A673 (cell line): ENCODE measurements at regions not wholly inside any gene's neighbourhood (a gene's known extent, or its start where the extent isn't known, plus 50 kb on each side); places are given as distances from the start of the nearest gene placed in this dataset.

Experiments
- BruUV-seq: library from RNA; stranded (reverse); fragments of 400-500 nt; replicated peaks from 2 replicates; lab custom pipeline; 2021; lab: Mats Ljungman, UMichigan
- CTCF ChIA-PET: fragments of 300-600 bp; sonication (Branson Sonifier 250); formaldehyde crosslinking; loops from one replicate; lab custom pipeline; 2022; ENCODE audit warnings: antibody characterized with exemption; lab: Charles Lee
- POLR2A ChIA-PET: fragments of 300-600 bp; sonication (Branson Sonifier 250); formaldehyde crosslinking; loops from one replicate; lab custom pipeline; 2022; ENCODE audit warnings: antibody characterized with exemption; ENCODE audit not compliant: low non-redundant PET; lab: Charles Lee
- DNase-seq: peaks from one replicate; pipeline ENCODE4 v3.0.0-alpha.2; 2015; ENCODE audit warnings: low spot score
- H3K27ac ChIP-seq: fragments of 200-600 bp; sonication (generic); 2 replicates; pipeline ENCODE4 v1.5.1; 2016; ENCODE audit warnings: mixed run types, low read depth, mild to moderate bottlenecking, mixed read lengths, antibody characterized with exemption, low read length; ENCODE audit not compliant: poor library complexity, severe bottlenecking
- H3K27me3 ChIP-seq: fragments of 200-600 bp; sonication (generic); replicated peaks from 2 replicates; pipeline ENCODE4 v1.6.1; 2017; ENCODE audit warnings: mixed run types, low read depth, mild to moderate bottlenecking, mixed read lengths, antibody characterized with exemption, low read length; ENCODE audit not compliant: insufficient read depth, poor library complexity
- H3K36me3 ChIP-seq: fragments of 200-600 bp; sonication (generic); 2 replicates; pipeline ENCODE4 v1.6.1; 2016; ENCODE audit warnings: mixed run types, mild to moderate bottlenecking, mixed read lengths, antibody characterized with exemption, low read length; ENCODE audit not compliant: insufficient read depth, poor library complexity, severe bottlenecking
- H3K4me1 ChIP-seq: fragments of 200-600 bp; sonication (generic); 2 replicates; pipeline ENCODE4 v1.6.1; 2017; ENCODE audit warnings: mixed run types, mild to moderate bottlenecking, mixed read lengths, antibody characterized with exemption, low read length; ENCODE audit not compliant: insufficient read depth, poor library complexity, severe bottlenecking
- H3K4me3 ChIP-seq: fragments of 200-600 bp; sonication (generic); 2 replicates; pipeline ENCODE4 v1.5.1; 2016; ENCODE audit warnings: low read depth, mixed run types, mild to moderate bottlenecking, mixed read lengths, low read length; ENCODE audit not compliant: poor library complexity, severe bottlenecking
- H3K9me3 ChIP-seq: fragments of 200-600 bp; sonication (generic); 2 replicates; pipeline ENCODE4 v1.6.1; 2016; ENCODE audit warnings: mixed run types, low read depth, mild to moderate bottlenecking, mixed read lengths, antibody characterized with exemption, low read length; ENCODE audit not compliant: poor library complexity, severe bottlenecking
- CTCF ChIP-seq: fragments of 300-800, 200-600 bp; sonication (generic); conservative IDR thresholded peaks from 2 replicates; pipeline ENCODE4 v1.5.1; 2017; ENCODE audit warnings: low read depth, mild to moderate bottlenecking, antibody characterized with exemption, low read length, moderate library complexity, mixed read lengths
- EZH2 ChIP-seq: fragments of 200-600 bp; sonication (generic); IDR thresholded peaks from 2 replicates; pipeline ENCODE4 v1.6.1; 2017; ENCODE audit warnings: borderline replicate concordance, low read depth, mild to moderate bottlenecking, mixed read lengths, antibody characterized with exemption, low read length; ENCODE audit not compliant: poor library complexity, severe bottlenecking
- intact Hi-C: fragments of 100-400 bp; cut with micrococcal nuclease; formaldehyde crosslinking; loops from one replicate; pipeline ENCODE4 v1.10.0; 2022; ENCODE audit not compliant: unreplicated experiment

GRCh38 chr3:153029350-153029749 lies 132.7 kb upstream of the RAP2B start:
- peak; percentile 46 for DNase-seq
- Histone ChIP-seq H3K27ac (no peak overlapping the region), H3K27me3 (no peaks in the 10 kb centered on the region), H3K4me3 (no peak overlapping the region), H3K36me3 (no peaks in the 10 kb centered on the region), H3K4me1 (peaks cover 25% of the 10 kb centered on the region), H3K9me3 (no peaks in the 10 kb centered on the region)
- no TSS peak for BruUV-seq
- ChIA-PET CTCF (no interaction called here), POLR2A (no interaction called here)
- TF ChIP-seq EZH2: no peak
- TF ChIP-seq CTCF: no peak
- intact Hi-C loops: loop anchor here (5.0 to 10.0 kb wide), 3 partner anchors 943 to 1225 kb away; no protein-coding TSS in a partner anchor

GRCh38 chr3:153032891-153033290 lies 129.1 kb upstream of the RAP2B start:
- intact Hi-C loops: no loop called here
- H3K4me3 ChIP-seq: no peak overlapping the region
- ChIA-PET POLR2A (no interaction called here), CTCF (no interaction called here)
- TF ChIP-seq EZH2 (no peak), CTCF (no peak)
- DNase-seq: no peak
- no peaks in the 10 kb centered on the region for H3K9me3 ChIP-seq
- H3K27me3 ChIP-seq: no peaks in the 10 kb centered on the region
- no peaks in the 10 kb centered on the region for H3K36me3 ChIP-seq
- H3K4me1 ChIP-seq: peaks cover 24% of the 10 kb centered on the region
- no TSS peak for BruUV-seq
- no peak overlapping the region for H3K27ac ChIP-seq

- intact Hi-C loops: no loop called here
- H3K27ac ChIP-seq: no peak overlapping the region
- no peaks in the 10 kb centered on the region for H3K9me3 ChIP-seq
- TF ChIP-seq EZH2 (no peak), CTCF (no peak)
- CTCF ChIA-PET: no interaction called here
- no TSS peak for BruUV-seq
- no peaks in the 10 kb centered on the region for H3K36me3 ChIP-seq
- H3K27me3 ChIP-seq: no peaks in the 10 kb centered on the region
- POLR2A ChIA-PET: no interaction called here
- no peak overlapping the region for H3K4me3 ChIP-seq
- no peak for DNase-seq
- H3K4me1 ChIP-seq: peaks cover 3% of the 10 kb centered on the region
Observed at GRCh38 chr3:153036846-153037245, 125.2 kb upstream of the RAP2B start.
